Erythroblast (primary cell): ENCODE measurements at regions not wholly inside any gene's neighbourhood (a gene's known extent, or its start where the extent isn't known, plus 50 kb on each side); places are given as distances from the start of the nearest gene placed in this dataset.

Experiments
- GATA1 ChIP-seq: IDR thresholded peaks from 2 replicates; pipeline ENCODE4 v1.6.1; 2011; ENCODE audit warnings: low read depth, mild to moderate bottlenecking, control low read depth, low read length, moderate library complexity
- POLR2A ChIP-seq: IDR thresholded peaks from 2 replicates; pipeline ENCODE4 v1.6.1; 2011; ENCODE audit warnings: mild to moderate bottlenecking, low read length

GRCh38 chr2:234403751-234404150 lies 93.1 kb downstream of the ARL4C start:
- TF ChIP-seq POLR2A (no peak), GATA1 (no peak)
